GM12865 (cell line): ENCODE measurements at regions not wholly inside any gene's neighbourhood (a gene's known extent, or its start where the extent isn't known, plus 50 kb on each side); places are given as distances from the start of the nearest gene placed in this dataset.

Experiments
- DNase-seq: peaks from one replicate; pipeline ENCODE4 v3.0.0; 2010; ENCODE audit warnings: low read depth
- H3K4me3 ChIP-seq: 2 replicates; pipeline ENCODE4 v1.5.1; 2011; ENCODE audit warnings: mild to moderate bottlenecking, low read depth, low read length, control low read depth
- TF ChIP-seq, protein P1 (sequence below): IDR thresholded peaks from 2 replicates; pipeline ENCODE4 v1.5.1; 2011; ENCODE audit warnings: low read length, control low read depth, low read depth, inconsistent platforms; ENCODE audit not compliant: insufficient read depth; ENCODE audit errors: missing control alignments

DNA sequence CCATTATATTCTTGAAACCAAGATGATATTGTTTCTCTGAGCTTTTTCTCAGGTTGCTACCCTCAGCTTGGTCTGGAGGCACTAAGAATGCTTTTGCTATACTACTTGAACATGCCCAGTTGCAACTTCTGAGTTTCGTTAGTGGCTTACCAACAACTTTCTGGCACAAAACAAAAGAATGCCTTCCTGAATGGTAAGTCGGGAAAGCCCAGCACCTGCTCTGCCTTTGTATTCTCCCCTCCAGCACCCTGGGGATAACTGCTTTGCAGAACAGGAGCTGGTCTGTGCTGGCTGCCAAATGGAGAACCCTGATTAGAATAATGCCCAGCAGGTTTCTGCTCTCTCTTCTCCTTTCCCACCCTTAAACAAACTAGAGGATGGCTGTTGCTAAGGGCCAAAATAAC lies 149.3 kb downstream of the TGFB2 start:
- H3K4me3 ChIP-seq, result no peak overlapping the region
- no peak for DNase-seq
- TF ChIP-seq, protein P1, sequence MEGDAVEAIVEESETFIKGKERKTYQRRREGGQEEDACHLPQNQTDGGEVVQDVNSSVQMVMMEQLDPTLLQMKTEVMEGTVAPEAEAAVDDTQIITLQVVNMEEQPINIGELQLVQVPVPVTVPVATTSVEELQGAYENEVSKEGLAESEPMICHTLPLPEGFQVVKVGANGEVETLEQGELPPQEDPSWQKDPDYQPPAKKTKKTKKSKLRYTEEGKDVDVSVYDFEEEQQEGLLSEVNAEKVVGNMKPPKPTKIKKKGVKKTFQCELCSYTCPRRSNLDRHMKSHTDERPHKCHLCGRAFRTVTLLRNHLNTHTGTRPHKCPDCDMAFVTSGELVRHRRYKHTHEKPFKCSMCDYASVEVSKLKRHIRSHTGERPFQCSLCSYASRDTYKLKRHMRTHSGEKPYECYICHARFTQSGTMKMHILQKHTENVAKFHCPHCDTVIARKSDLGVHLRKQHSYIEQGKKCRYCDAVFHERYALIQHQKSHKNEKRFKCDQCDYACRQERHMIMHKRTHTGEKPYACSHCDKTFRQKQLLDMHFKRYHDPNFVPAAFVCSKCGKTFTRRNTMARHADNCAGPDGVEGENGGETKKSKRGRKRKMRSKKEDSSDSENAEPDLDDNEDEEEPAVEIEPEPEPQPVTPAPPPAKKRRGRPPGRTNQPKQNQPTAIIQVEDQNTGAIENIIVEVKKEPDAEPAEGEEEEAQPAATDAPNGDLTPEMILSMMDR, result no peak

DNA sequence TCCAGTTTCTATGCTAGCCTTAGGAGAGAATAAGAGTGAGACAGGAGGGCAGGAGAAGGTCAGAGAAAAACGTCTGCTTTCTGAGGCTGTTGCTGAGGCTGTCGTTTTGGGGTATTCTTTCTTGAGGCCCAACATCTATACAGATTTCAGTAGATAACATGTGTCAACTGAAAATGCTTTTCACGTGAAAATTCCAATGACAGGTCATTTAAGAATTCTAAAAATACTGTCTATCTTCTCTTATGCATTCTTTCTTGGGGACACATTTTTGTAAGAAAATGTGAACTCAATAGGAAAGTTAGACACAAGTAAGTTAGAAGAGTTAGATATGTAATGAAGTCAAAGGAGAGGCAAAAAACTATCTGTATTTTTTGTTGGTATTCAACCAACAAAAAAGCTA lies 150.8 kb downstream of the TGFB2 start:
- DNase-seq, result no peak

DNA sequence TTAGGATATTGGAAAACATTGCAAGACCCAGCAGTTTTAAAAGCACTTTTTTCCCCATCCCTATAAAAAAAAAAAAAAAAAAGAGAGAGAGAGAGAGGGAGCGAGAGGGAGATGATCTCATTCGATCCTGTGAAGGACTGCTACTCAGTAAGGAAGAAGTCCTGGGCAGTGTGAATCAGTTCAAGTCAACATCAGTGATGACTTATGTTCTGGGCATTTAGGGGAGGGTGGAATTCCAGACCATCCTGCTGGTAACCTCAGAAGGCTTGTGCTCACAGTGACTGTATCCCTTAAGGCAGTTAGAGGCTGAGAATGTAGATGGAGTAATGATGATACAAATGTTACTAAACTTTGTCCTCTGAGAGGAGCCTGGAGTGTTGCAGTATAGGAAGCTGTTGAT lies 151.4 kb downstream of the TGFB2 start:
- no peak for DNase-seq
- H3K4me3 ChIP-seq, result no peak overlapping the region
- TF ChIP-seq, protein P1, result no peak

More for the DNA sequence above, 150.8 kb downstream of the TGFB2 start:
- TF ChIP-seq, protein P1, result no peak
- H3K4me3 ChIP-seq, result no peak overlapping the region

- no peak for DNase-seq
- TF ChIP-seq, protein P1, result no peak
- H3K4me3 ChIP-seq, result no peak overlapping the region
Measured at GRCh38 chr1:218498056-218498938, 153.2 kb downstream of the TGFB2 start.

- TF ChIP-seq, protein P1, result no peak
- DNase-seq, result no peak
- H3K4me3 ChIP-seq, result no peak overlapping the region
Measured at GRCh38 chr1:218499011-218499691, 154.0 kb downstream of the TGFB2 start.

- no peak overlapping the region for H3K4me3 ChIP-seq
- DNase-seq, result no peak
- TF ChIP-seq, protein P1, result no peak
Measured at GRCh38 chr1:218499911-218500310, 154.8 kb downstream of the TGFB2 start.

DNA sequence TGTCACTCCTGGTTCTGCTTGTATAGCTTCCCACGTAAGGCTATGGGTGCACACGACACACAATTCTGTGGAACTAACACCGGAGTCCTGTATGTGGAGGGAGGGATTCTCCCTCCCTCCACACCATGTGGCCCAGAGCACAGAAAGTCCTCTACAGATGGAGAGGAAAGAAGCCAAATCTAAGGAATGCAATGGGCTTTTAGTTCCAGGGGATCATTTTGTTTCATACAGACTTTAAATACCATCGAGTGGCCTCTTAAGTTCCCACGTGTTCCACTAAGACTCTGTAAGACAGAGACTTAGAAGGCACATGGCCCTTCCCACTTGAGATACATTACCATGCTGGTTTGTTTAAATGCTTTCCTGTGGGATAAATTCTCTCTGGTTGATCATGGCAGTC lies 156.0 kb downstream of the TGFB2 start:
- DNase-seq, result no peak
- no peak overlapping the region for H3K4me3 ChIP-seq
- TF ChIP-seq, protein P1, result no peak
